DND-41 (cell line): ENCODE measurements at regions not wholly inside any gene's neighbourhood (a gene's known extent, or its start where the extent isn't known, plus 50 kb on each side); places are given as distances from the start of the nearest gene placed in this dataset.

ENCODE experiments used
- ATAC-seq: fragments of 200-7000 bp; cut with Tn5 transposase; 3 replicates; pipeline ENCODE4 v1.9.1; 2021; ENCODE audit warnings: low read depth; ENCODE audit not compliant: insufficient read depth
- DNase-seq: peaks from one replicate; pipeline ENCODE4 v3.0.0-alpha.2; 2020
- H2AFZ ChIP-seq: 2 replicates; pipeline ENCODE4 v1.6.0; 2012; ENCODE audit warnings: low read depth, low read length
- H3K27ac ChIP-seq: 2 replicates; pipeline ENCODE4 v1.5.1; 2012; ENCODE audit warnings: low read length, inconsistent platforms
- H3K27me3 ChIP-seq: fragments of 200-600 bp; sonication (generic); 2 replicates; pipeline ENCODE4 v1.6.0; 2012; ENCODE audit warnings: low read length, mild to moderate bottlenecking, inconsistent platforms; ENCODE audit not compliant: insufficient read depth, poor library complexity
- H3K36me3 ChIP-seq: 2 replicates; pipeline ENCODE4 v1.5.1; 2012; ENCODE audit warnings: low read length, inconsistent platforms; ENCODE audit not compliant: insufficient read depth
- H3K4me1 ChIP-seq: 2 replicates; pipeline ENCODE4 v1.5.1; 2012; ENCODE audit warnings: mild to moderate bottlenecking, low read length; ENCODE audit not compliant: insufficient read depth
- H3K4me2 ChIP-seq: 2 replicates; pipeline ENCODE4 v1.6.0; 2012; ENCODE audit warnings: mild to moderate bottlenecking, moderate library complexity, low read length, inconsistent platforms; ENCODE audit not compliant: insufficient read depth
- H3K4me3 ChIP-seq, 2 experiments: fragments of 200-600 bp in 1 of 2; shearing (Covaris generic) in 1 of 2; 2 replicates each; pipeline ENCODE4 v1.5.1; 2012 to 2016; ENCODE audit warnings: inconsistent platforms in 2 of 2, low read length in 2 of 2, mild to moderate bottlenecking in 2 of 2, low read depth in 1 of 2, moderate library complexity in 1 of 2
- H3K79me2 ChIP-seq: 2 replicates; pipeline ENCODE4 v1.6.0; 2012; ENCODE audit warnings: low read length, inconsistent platforms; ENCODE audit not compliant: insufficient read depth
- H3K9ac ChIP-seq: 2 replicates; pipeline ENCODE4 v1.6.0; 2012; ENCODE audit warnings: low read depth, mild to moderate bottlenecking, inconsistent platforms, low read length, moderate library complexity
- H3K9me3 ChIP-seq: 2 replicates; pipeline ENCODE4 v1.5.1; 2012; ENCODE audit warnings: low read length, moderate library complexity, mild to moderate bottlenecking, inconsistent platforms; ENCODE audit not compliant: insufficient read depth, severe bottlenecking
- H4K20me1 ChIP-seq: 2 replicates; pipeline ENCODE4 v1.6.0; 2012; ENCODE audit warnings: low read length; ENCODE audit not compliant: insufficient read depth
- EZH2 ChIP-seq: IDR thresholded peaks from 3 replicates; pipeline ENCODE4 v1.6.1; 2012; ENCODE audit warnings: borderline replicate concordance, low read depth, mild to moderate bottlenecking, moderate library complexity, low read length, inconsistent platforms; ENCODE audit not compliant: severe bottlenecking
- TF ChIP-seq, protein P1 (sequence below): IDR thresholded peaks from 2 replicates; pipeline ENCODE4 v1.5.1; 2012; ENCODE audit warnings: borderline replicate concordance, low read length, moderate library complexity, mild to moderate bottlenecking; ENCODE audit not compliant: poor library complexity, severe bottlenecking; ENCODE audit errors: extremely low read depth

DNA sequence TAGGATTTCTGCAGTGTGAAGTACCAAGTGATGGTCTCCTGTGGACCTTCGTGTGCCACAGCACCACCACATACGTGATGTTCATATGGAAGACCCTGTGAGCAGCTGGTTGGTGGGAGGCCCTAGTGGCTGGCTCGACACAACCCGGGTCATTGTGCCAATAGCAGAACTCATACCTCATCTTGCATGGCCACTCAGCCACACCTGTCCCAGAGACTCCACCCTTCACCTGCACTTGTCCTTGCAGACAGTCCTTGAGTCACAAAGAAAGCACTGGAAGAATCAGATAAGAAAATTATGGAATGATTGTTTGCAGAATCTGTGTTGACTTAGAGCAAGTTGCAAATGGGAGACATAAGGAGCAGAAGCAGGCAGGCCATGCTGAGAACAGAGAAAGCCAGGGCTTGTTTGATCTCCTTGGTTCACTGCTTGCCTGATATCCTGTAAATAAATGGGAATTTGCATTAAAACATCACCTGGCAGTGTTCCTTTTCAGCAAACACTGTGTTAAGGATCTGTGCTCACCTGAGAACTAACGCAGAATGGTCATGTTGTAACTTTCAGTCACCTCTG lies 307.7 kb downstream of the SIPA1L2 start:
- Histone ChIP-seq H3K36me3 (no peaks in the 10 kb centered on the region), H3K4me3 (no peak overlapping the region), H4K20me1 (no peaks in the 10 kb centered on the region), H3K27me3 (no peaks in the 10 kb centered on the region), H3K9ac (no peak overlapping the region), H2AFZ (no peak overlapping the region), H3K4me1 (no peaks in the 10 kb centered on the region), H3K4me2 (no peak overlapping the region), H3K79me2 (no peaks in the 10 kb centered on the region), H3K9me3 (no peaks in the 10 kb centered on the region), H3K27ac (no peak overlapping the region)
- no peak for DNase-seq
- no peak for ATAC-seq
- TF ChIP-seq EZH2 = no peak
- TF ChIP-seq, protein P1, sequence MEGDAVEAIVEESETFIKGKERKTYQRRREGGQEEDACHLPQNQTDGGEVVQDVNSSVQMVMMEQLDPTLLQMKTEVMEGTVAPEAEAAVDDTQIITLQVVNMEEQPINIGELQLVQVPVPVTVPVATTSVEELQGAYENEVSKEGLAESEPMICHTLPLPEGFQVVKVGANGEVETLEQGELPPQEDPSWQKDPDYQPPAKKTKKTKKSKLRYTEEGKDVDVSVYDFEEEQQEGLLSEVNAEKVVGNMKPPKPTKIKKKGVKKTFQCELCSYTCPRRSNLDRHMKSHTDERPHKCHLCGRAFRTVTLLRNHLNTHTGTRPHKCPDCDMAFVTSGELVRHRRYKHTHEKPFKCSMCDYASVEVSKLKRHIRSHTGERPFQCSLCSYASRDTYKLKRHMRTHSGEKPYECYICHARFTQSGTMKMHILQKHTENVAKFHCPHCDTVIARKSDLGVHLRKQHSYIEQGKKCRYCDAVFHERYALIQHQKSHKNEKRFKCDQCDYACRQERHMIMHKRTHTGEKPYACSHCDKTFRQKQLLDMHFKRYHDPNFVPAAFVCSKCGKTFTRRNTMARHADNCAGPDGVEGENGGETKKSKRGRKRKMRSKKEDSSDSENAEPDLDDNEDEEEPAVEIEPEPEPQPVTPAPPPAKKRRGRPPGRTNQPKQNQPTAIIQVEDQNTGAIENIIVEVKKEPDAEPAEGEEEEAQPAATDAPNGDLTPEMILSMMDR = no peak

DNA sequence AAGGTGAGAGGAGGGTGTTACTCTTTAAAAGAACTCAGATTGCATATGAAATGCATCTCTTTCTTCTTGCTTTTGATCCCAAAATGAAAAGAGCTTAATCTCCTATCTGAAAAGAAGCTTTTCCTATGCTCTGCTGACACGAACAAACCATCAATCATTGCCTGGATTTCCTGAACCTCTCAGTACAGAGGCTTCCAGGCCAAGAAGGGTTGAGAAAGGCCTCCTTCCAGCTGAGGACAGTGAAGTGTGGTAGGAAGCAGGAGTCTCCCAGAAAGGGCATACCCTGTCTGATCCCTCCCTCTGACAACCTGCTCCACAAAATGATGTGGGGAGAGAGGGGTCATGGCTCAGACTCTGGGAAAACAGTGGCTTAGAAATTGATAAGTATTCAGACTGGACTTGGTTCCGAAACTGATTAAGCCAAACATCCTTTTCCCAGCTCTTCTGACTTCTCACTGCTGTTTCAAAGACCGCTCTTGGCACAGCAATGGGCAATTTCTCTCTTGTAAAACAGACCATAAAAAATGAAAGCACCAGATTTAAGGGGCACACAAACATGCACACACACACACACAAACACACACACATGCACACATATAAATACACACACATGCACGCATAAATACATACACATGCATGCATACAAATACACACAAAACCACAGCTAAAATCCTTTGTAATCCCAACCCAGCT lies 310.3 kb downstream of the SIPA1L2 start:
- Histone ChIP-seq H2AFZ (no peak overlapping the region), H3K9ac (no peak overlapping the region), H3K27ac (no peak overlapping the region), H4K20me1 (no peaks in the 10 kb centered on the region), H3K27me3 (no peaks in the 10 kb centered on the region), H3K4me3 (no peak overlapping the region), H3K4me1 (no peaks in the 10 kb centered on the region), H3K36me3 (no peaks in the 10 kb centered on the region), H3K4me2 (no peak overlapping the region), H3K9me3 (no peaks in the 10 kb centered on the region), H3K79me2 (no peaks in the 10 kb centered on the region)
- DNase-seq = no peak
- no peak for ATAC-seq
- no peak for TF ChIP-seq EZH2
- TF ChIP-seq, protein P1 = no peak

DNA sequence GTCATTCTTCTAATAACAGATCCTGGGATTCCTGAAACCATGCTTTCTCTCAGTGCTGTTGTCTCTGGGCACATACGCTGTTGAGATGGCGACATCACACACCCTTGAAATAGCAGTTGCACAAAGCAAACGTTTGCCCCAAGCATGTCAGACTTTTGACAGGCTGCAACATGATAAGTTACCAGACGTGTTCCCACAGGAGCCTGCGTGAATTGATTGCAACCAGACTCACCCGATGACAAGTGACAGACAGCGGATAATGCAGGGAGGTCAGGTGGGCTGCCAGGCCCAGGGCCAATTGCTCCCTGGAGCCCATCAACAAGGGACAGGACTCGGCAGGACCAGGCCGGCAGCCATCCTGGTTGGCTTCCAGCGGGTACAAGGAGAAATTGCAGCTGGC lies 310.9 kb downstream of the SIPA1L2 start:
- Histone ChIP-seq H3K4me2 (no peak overlapping the region), H3K27me3 (no peaks in the 10 kb centered on the region), H4K20me1 (no peaks in the 10 kb centered on the region), H3K4me1 (no peaks in the 10 kb centered on the region), H2AFZ (no peak overlapping the region), H3K36me3 (no peaks in the 10 kb centered on the region), H3K79me2 (no peaks in the 10 kb centered on the region), H3K27ac (no peak overlapping the region), H3K4me3 (no peak overlapping the region), H3K9ac (no peak overlapping the region), H3K9me3 (no peaks in the 10 kb centered on the region)
- DNase-seq = no peak
- no peak for TF ChIP-seq EZH2
- TF ChIP-seq, protein P1 = no peak
- ATAC-seq = no peak
